PC-9 (cell line): ENCODE measurements at regions not wholly inside any gene's neighbourhood (a gene's known extent, or its start where the extent isn't known, plus 50 kb on each side); places are given as distances from the start of the nearest gene placed in this dataset.

Source experiments
- BruUV-seq: library from RNA; stranded (reverse); fragments of 400-500 nt; replicated peaks from 2 replicates; lab custom pipeline; 2021; lab: Mats Ljungman, UMichigan
- CTCF ChIA-PET: fragments of 300-600 bp; sonication (Branson Sonifier 250); formaldehyde crosslinking; loops from one replicate; lab custom pipeline; 2022; ENCODE audit warnings: antibody characterized with exemption; lab: Charles Lee
- POLR2A ChIA-PET: fragments of 300-600 bp; sonication (Branson Sonifier 250); formaldehyde crosslinking; loops from one replicate; lab custom pipeline; 2022; ENCODE audit warnings: antibody characterized with exemption; ENCODE audit not compliant: unreplicated experiment; lab: Charles Lee
- DNase-seq, 2 experiments: peaks; one replicate each; pipeline versions ENCODE4 v3.0.0 to v3.0.0-alpha.2; 2015 to 2022; ENCODE audit warnings: mixed read lengths in 1 of 2
- H2AFZ ChIP-seq: fragments of 200-600 bp; sonication (generic); 2 replicates; pipeline ENCODE4 v1.8.1; 2017; ENCODE audit warnings: antibody characterized with exemption
- H3F3A ChIP-seq: fragments of 200-600 bp; sonication (generic); 2 replicates; pipeline ENCODE4 v1.8.1; 2017; ENCODE audit warnings: antibody characterized with exemption, mild to moderate bottlenecking, low read depth; ENCODE audit not compliant: insufficient read depth
- H3K27ac ChIP-seq: fragments of 200-600 bp; sonication (generic); 2 replicates; pipeline ENCODE4 v1.6.1; 2016; ENCODE audit warnings: mixed run types
- H3K27me3 ChIP-seq: fragments of 200-600 bp; sonication (generic); 2 replicates; pipeline ENCODE4 v1.6.1; 2016; ENCODE audit warnings: low read depth, mixed run types; ENCODE audit not compliant: insufficient read depth
- H3K36me3 ChIP-seq: fragments of 200-600 bp; sonication (generic); 2 replicates; pipeline ENCODE4 v1.6.1; 2016; ENCODE audit warnings: low read depth, mixed run types
- H3K4me1 ChIP-seq: fragments of 200-600 bp; sonication (generic); replicated peaks from 2 replicates; pipeline ENCODE4 v1.6.1; 2016; ENCODE audit warnings: mixed run types; ENCODE audit not compliant: insufficient read depth
- H3K4me2 ChIP-seq: fragments of 200-600 bp; sonication (generic); 2 replicates; pipeline ENCODE4 v1.6.1; 2017; ENCODE audit warnings: mixed run types
- H3K4me3 ChIP-seq: fragments of 200-600 bp; sonication (generic); 2 replicates; pipeline ENCODE4 v1.6.1; 2016; ENCODE audit warnings: mixed run types
- H3K79me2 ChIP-seq: fragments of 200-600 bp; sonication (generic); 2 replicates; pipeline ENCODE4 v1.6.1; 2017; ENCODE audit warnings: low read depth, mixed run types
- H3K9me2 ChIP-seq: fragments of 200-600 bp; sonication (generic); 2 replicates; pipeline ENCODE4 v1.8.1; 2017; ENCODE audit warnings: mild to moderate bottlenecking; ENCODE audit not compliant: insufficient read depth
- H3K9me3 ChIP-seq: fragments of 200-600 bp; sonication (generic); 2 replicates; pipeline ENCODE4 v1.8.1; 2016; ENCODE audit warnings: low read depth; ENCODE audit not compliant: insufficient read depth
- H4K20me1 ChIP-seq: fragments of 200-600 bp; sonication (generic); 2 replicates; pipeline ENCODE4 v1.8.1; 2017; ENCODE audit not compliant: insufficient read depth
- EZH2 ChIP-seq: fragments of 200-600 bp; sonication (generic); IDR thresholded peaks from 2 replicates; pipeline ENCODE4 v1.8.0; 2017; ENCODE audit warnings: antibody characterized with exemption, low read depth
- intact Hi-C: fragments of 100-400 bp; cut with micrococcal nuclease; formaldehyde crosslinking; loops from one replicate; pipeline ENCODE4 v1.10.0; 2022; ENCODE audit not compliant: unreplicated experiment
- TF ChIP-seq, protein P1 (sequence below): fragments of 200-600 bp; sonication (generic); conservative IDR thresholded peaks from 2 replicates; pipeline ENCODE4 v1.6.1; 2017; ENCODE audit warnings: mixed run types, antibody characterized with exemption, mild to moderate bottlenecking, moderate library complexity

DNA sequence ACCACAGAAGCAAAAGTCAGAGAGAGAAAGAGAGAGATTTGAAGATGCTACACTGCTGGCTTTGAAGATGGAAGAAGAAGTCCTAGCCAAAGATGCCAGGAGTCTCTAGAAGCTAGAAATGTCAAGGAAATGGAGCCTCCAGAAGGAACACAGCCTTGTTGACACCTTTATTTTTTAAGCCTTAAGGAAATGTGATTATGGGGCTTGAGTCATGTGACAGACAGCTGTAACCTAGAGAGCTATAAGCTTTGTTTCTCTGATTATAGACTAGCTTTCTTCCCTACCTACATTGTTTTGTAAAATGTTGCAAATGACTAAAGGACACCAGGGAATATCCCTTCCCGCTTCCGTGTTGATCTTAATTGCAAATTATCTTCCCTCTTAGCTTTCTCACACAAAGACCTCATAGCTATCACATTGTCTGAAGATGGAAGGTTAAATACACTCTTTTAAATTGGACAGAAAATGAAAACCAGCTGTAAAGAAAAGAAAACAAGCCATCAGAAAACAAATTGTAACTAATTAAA is 199.9 kb downstream of the ARHGAP12 start:
- no TSS peak for BruUV-seq

DNA sequence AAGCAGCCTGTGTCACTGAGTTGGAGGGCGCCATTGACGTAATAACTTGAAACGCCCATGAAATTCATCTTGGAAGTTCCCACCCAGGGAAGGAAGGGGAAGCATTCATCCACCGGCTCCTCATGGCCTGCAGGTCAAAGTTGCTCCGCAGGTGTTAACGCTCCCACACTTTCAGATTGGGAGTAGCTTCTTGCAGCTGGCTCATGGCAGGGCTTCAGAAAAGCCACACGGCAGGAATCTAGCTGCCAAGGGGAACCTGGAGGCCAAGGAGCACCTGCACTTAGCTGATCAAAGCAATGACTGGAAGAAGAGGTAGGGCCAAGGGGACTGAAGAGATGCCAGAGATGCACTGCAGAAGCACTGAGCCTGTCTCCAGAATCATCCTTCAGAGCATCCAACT is 203.2 kb downstream of the ARHGAP12 start:
- Histone ChIP-seq H3K36me3 (no peaks in the 10 kb centered on the region), H3K4me1 (no peaks in the 10 kb centered on the region), H3F3A (no peaks in the 10 kb centered on the region), H3K27me3 (no peaks in the 10 kb centered on the region), H4K20me1 (no peaks in the 10 kb centered on the region), H3K9me3 (no peaks in the 10 kb centered on the region), H3K27ac (no peak overlapping the region), H3K4me3 (no peak overlapping the region), H3K79me2 (no peaks in the 10 kb centered on the region), H2AFZ (no peak overlapping the region), H3K4me2 (no peak overlapping the region), H3K9me2 (no peaks in the 10 kb centered on the region)
- POLR2A ChIA-PET = no interaction called here
- no peak for DNase-seq
- CTCF ChIA-PET = no interaction called here
- no peak for TF ChIP-seq EZH2
- TF ChIP-seq, protein P1, sequence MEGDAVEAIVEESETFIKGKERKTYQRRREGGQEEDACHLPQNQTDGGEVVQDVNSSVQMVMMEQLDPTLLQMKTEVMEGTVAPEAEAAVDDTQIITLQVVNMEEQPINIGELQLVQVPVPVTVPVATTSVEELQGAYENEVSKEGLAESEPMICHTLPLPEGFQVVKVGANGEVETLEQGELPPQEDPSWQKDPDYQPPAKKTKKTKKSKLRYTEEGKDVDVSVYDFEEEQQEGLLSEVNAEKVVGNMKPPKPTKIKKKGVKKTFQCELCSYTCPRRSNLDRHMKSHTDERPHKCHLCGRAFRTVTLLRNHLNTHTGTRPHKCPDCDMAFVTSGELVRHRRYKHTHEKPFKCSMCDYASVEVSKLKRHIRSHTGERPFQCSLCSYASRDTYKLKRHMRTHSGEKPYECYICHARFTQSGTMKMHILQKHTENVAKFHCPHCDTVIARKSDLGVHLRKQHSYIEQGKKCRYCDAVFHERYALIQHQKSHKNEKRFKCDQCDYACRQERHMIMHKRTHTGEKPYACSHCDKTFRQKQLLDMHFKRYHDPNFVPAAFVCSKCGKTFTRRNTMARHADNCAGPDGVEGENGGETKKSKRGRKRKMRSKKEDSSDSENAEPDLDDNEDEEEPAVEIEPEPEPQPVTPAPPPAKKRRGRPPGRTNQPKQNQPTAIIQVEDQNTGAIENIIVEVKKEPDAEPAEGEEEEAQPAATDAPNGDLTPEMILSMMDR = no peak
- no TSS peak for BruUV-seq
- intact Hi-C loops = no loop called here

More for the DNA sequence above, 199.9 kb downstream of the ARHGAP12 start:
- Histone ChIP-seq H3K36me3 (no peaks in the 10 kb centered on the region), H3K27me3 (0 out of 2 replicates have a peak, but pooled peaks cover under 1% of the 10 kb centered on the region), H3F3A (no peaks in the 10 kb centered on the region), H2AFZ (no peak overlapping the region), H3K9me3 (no peaks in the 10 kb centered on the region), H3K79me2 (no peaks in the 10 kb centered on the region), H4K20me1 (no peaks in the 10 kb centered on the region), H3K9me2 (no peaks in the 10 kb centered on the region), H3K4me2 (no peak overlapping the region), H3K4me1 (no peaks in the 10 kb centered on the region), H3K27ac (no peak overlapping the region), H3K4me3 (no peak overlapping the region)
- ChIA-PET CTCF (interaction anchor here (0.5 kb wide), 1 partner anchor 944 kb away, joined by 6 read pairs; no protein-coding TSS in a partner anchor), POLR2A (no interaction called here)
- TF ChIP-seq, protein P1 = no peak
- no peak for TF ChIP-seq EZH2
- intact Hi-C loops = no loop called here
- no peak for DNase-seq

DNA sequence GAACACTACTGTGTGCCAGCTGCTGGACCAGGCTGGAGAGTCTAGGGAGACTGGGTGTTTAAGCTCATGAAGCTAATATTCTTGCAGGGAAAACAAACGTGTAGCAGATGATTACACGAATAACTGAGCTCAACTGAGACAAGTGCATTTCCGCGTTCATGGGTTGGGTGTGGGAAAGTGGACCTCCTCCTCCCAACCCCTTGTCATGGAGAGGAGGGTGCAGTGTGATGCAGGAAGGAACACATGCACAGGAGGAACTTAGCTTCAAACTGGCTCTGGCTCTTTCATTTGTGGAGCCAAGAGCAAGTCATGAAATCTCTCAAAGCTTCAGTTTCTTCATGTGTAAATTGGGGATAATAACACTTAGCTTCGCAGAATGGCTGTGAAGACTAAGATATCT is 204.3 kb downstream of the ARHGAP12 start:
- H3K9me2 ChIP-seq = no peaks in the 10 kb centered on the region
- H3K79me2 ChIP-seq = no peaks in the 10 kb centered on the region
- intact Hi-C loops = no loop called here
- no peaks in the 10 kb centered on the region for H3K36me3 ChIP-seq
- no TSS peak for BruUV-seq
- DNase-seq = no peak
- TF ChIP-seq, protein P1 = no peak
- no peak for TF ChIP-seq EZH2
- ChIA-PET POLR2A (interaction anchor here (0.5 kb wide), 1 partner anchor 62 kb away, joined by 3 read pairs; no protein-coding TSS in a partner anchor), CTCF (no interaction called here)
- H4K20me1 ChIP-seq = no peaks in the 10 kb centered on the region
- no peak overlapping the region for H3K27ac ChIP-seq
- H3K4me1 ChIP-seq = no peaks in the 10 kb centered on the region
- no peaks in the 10 kb centered on the region for H3K27me3 ChIP-seq
- no peak overlapping the region for H3K4me2 ChIP-seq
- H2AFZ ChIP-seq = no peak overlapping the region
- no peaks in the 10 kb centered on the region for H3K9me3 ChIP-seq
- H3F3A ChIP-seq = no peaks in the 10 kb centered on the region
- H3K4me3 ChIP-seq = no peak overlapping the region
